Choroid plexus epithelial cell (primary cell): ENCODE measurements at regions not wholly inside any gene's neighbourhood (a gene's known extent, or its start where the extent isn't known, plus 50 kb on each side); places are given as distances from the start of the nearest gene placed in this dataset.
A peak's percentile ranks its signal among the peaks of the same experiment; 100 is the strongest.

Experiments
- DNase-seq: peaks from one replicate; pipeline ENCODE4 v3.0.0-alpha.2; 2010; ENCODE audit warnings: low read depth
- H3K4me3 ChIP-seq: 2 replicates; pipeline ENCODE4 v1.5.1; 2011; ENCODE audit warnings: low read depth, mild to moderate bottlenecking, control low read depth, low read length, moderate library complexity
- CTCF ChIP-seq: conservative IDR thresholded peaks from 2 replicates; pipeline ENCODE4 v1.5.1; 2011; ENCODE audit warnings: low read depth, mild to moderate bottlenecking, control low read depth, inconsistent platforms, low read length, moderate library complexity

GRCh38 chr17:14797801-14798200, 467.3 kb downstream of the PMP22 start:
- no peak for DNase-seq
- no peak overlapping the region for H3K4me3 ChIP-seq
- TF ChIP-seq CTCF = no peak

GRCh38 chr17:14797021-14797420, 468.1 kb downstream of the PMP22 start:
- no peak overlapping the region for H3K4me3 ChIP-seq
- no peak for DNase-seq
- TF ChIP-seq CTCF = no peak

- DNase-seq = no peak
- no peak overlapping the region for H3K4me3 ChIP-seq
- TF ChIP-seq CTCF = no peak
Measured at GRCh38 chr17:14794961-14795360, 470.2 kb downstream of the PMP22 start.

- peak; percentile 29 for DNase-seq
- no peak for TF ChIP-seq CTCF
- H3K4me3 ChIP-seq = no peak overlapping the region
Measured at GRCh38 chr17:14793237-14793636, 471.9 kb downstream of the PMP22 start.

GRCh38 chr17:14792746-14793145, 472.4 kb downstream of the PMP22 start:
- no peak for TF ChIP-seq CTCF
- no peak for DNase-seq
- no peak overlapping the region for H3K4me3 ChIP-seq

GRCh38 chr17:14791221-14791620, 473.9 kb downstream of the PMP22 start:
- no peak for TF ChIP-seq CTCF
- peak; percentile 42 for DNase-seq

GRCh38 chr17:14790521-14790920, 474.6 kb downstream of the PMP22 start:
- no peak overlapping the region for H3K4me3 ChIP-seq

More at GRCh38 chr17:14791221-14791620, 473.9 kb downstream of the PMP22 start:
- no peak overlapping the region for H3K4me3 ChIP-seq

More at GRCh38 chr17:14790521-14790920, 474.6 kb downstream of the PMP22 start:
- no peak for TF ChIP-seq CTCF
- peak; percentile 80 for DNase-seq
